GM18951 (cell line): ENCODE measurements at regions not wholly inside any gene's neighbourhood (a gene's known extent, or its start where the extent isn't known, plus 50 kb on each side); places are given as distances from the start of the nearest gene placed in this dataset.

ENCODE experiments used
- POLR2A ChIP-seq: IDR thresholded peaks from 4 replicates; pipeline ENCODE4 v1.6.1; 2011; ENCODE audit warnings: mild to moderate bottlenecking; ENCODE audit not compliant: insufficient read length, insufficient read depth; ENCODE audit errors: extremely low read depth
- in situ Hi-C: fragments of 300-500 bp; cut with MboI; formaldehyde crosslinking; loops from one replicate; pipeline ENCODE4 v1.12.0; 2022; ENCODE audit warnings: low sequenced_read_pairs, mixed read lengths, inconsistent platforms; ENCODE audit not compliant: unreplicated experiment

GRCh38 chr2:80822999-80823398 is 518.4 kb upstream of the LRRTM1 start:
- no peak for TF ChIP-seq POLR2A
- in situ Hi-C loops, result no loop called here

DNA sequence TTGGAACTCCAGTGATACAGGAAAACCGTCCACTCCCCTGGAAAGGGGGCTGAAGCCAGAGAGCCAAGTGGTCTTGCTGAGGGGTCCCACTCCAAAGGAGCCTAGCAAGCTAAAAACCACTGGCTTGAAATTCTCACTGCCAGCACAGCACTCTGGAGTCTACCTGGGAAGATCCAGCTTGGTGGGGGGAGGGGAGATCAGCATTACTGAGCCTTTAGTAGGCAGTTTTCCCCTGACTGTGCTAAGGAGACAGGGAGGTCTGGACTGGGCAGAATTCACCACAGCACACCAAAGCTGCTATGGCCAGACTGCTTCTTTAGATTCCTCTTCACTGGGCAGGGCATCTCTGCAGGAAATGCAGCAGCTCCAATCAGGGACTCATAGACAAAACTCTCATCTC is 510.7 kb upstream of the LRRTM1 start:
- TF ChIP-seq POLR2A, result no peak
- in situ Hi-C loops, result no loop called here

DNA sequence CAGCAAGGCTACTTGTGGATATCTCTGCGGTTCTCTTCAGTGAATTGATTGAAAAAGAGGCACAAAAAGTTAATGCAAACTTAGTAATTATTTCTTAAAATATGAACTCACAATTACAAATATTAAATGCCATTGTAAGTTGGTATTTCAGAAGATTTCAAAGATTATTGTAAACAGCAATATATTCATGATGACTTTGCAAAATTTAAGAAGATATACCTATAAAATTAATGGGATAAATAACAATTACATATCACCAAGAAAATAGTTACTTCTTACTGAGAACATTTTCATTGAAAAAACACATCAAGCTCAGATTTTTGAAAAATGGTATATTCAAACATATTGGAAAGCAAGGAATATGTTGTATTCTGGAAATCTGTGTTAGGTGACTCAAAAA is 482.0 kb upstream of the LRRTM1 start:
- TF ChIP-seq POLR2A, result no peak
- in situ Hi-C loops, result no loop called here

DNA sequence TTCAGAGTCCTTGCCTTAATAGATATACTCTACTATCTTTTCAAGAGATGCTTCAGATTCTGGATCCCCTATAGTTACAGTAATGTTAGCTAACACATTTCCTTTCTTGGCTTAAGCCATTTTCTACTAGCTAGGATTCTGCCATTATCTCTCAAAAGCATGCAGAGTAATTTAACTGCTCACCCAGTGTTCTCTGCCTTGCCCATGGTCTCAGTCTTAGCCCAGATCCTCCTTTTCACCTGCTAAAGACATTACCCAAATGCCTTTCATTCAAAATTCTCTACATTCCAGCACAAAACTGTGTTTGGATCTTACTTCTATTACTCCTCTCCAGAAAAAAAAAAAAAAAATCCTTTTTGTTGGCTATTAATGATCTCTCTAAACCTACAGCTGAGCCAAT is 474.2 kb upstream of the LRRTM1 start:
- in situ Hi-C loops, result no loop called here
- TF ChIP-seq POLR2A, result no peak

DNA sequence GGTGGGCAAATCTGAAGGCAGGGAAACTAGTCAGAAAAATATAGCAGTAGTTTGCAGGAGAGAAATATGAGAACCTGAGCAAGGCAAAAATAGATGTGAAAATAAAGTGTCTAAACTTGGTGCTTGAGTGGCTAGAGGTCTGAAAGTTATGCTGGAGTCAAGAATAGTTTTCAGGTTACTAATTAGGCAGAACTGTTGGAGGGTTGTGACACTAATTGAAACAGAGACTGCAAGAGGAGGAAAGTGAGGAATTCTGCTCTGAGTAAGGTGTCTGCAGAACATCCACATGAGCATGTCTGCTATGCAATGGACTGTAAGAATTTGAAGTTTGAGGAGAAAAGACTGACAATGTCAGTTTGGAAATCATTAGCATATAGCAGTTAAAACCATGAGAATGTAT is 444.0 kb upstream of the LRRTM1 start:
- in situ Hi-C loops, result no loop called here

DNA sequence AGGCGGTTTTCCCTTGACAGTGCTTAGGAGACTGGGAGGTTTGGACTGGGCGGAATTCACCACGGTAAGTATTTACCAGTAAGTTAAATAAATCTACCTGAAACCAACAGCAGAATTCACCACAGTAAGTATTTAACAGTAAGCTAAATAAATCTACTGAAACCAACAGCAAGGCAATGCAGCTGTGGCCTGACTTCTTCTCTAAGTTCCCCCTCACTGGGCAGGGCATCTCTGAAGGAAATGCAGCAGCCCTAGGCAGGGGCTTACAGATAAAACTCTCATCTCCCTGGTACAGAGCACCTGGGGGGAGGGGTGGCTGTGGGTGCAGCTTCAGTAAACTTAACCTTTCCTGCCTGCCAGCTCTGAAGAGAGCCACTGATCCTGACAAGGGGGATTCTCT is 432.5 kb upstream of the LRRTM1 start:
- in situ Hi-C loops, result no loop called here

More for the DNA sequence above, 444.0 kb upstream of the LRRTM1 start:
- TF ChIP-seq POLR2A, result no peak

GRCh38 chr2:80725001-80725400 is 420.4 kb upstream of the LRRTM1 start:
- no peak for TF ChIP-seq POLR2A
- in situ Hi-C loops, result no loop called here

More for the DNA sequence above, 432.5 kb upstream of the LRRTM1 start:
- TF ChIP-seq POLR2A, result no peak

DNA sequence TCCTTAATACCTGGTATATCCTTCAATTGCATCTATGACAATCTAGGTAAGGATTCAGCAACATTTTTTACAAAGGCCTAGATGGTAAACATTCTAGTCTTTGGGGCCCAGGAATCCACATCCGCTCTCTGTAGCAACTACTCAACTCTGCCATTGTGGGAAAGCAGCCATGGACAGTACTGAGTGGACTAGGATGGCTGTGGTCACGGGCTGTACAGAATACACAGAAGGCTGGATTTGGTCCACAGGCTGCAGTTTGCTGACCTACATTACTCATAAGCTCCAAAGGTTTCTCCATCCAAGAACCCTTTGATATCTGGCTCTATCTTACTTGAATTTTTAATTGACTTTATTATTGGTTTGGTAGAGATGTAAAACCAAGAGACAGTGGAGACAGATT is 418.3 kb upstream of the LRRTM1 start:
- no peak for TF ChIP-seq POLR2A
- in situ Hi-C loops, result no loop called here

- in situ Hi-C loops, result no loop called here
These were observed 415.1 kb upstream of the LRRTM1 start for GRCh38 chr2:80719607-80720006.

DNA sequence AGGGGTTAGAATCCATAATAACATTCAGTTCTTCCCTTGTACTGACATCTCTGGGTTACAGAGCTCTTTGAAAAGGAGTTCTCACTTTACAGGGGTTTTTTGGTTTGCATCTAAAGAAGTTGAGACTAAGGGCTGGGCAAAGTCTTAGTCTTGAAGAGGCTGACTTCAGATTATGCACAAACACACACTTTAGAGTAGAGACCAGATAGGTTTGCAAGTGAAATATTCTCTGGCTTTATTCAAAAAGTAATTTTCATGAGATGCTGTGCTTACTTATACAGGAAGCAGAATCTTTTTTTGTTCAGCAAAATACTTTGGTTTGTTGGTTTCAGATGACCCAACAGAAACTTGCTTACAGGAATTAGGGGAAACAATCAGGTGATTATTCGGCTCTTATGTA is 410.9 kb upstream of the LRRTM1 start:
- in situ Hi-C loops, result no loop called here
- TF ChIP-seq POLR2A, result no peak

More at GRCh38 chr2:80719607-80720006, 415.1 kb upstream of the LRRTM1 start:
- no peak for TF ChIP-seq POLR2A

DNA sequence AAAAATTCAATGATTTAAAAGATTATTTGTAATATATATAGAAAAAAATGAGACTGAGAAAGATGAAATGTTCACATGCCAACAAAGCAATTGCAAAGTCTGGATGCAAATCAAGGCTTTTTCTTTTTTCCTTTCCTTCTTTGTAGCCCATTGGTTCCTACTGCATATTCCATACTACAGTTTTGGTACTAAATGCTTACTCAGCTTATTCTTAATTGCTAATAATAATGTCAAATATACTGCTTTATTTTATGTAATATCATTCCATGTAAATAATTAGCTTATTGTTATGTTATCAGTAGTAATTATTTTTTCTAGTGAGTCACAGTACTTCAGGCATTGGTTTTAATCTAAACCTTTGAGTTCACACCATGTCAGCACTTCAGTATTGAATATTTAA is 407.4 kb upstream of the LRRTM1 start:
- in situ Hi-C loops, result no loop called here
- no peak for TF ChIP-seq POLR2A

- TF ChIP-seq POLR2A, result no peak
- in situ Hi-C loops, result no loop called here
These were observed 402.4 kb upstream of the LRRTM1 start for GRCh38 chr2:80706951-80707350.

DNA sequence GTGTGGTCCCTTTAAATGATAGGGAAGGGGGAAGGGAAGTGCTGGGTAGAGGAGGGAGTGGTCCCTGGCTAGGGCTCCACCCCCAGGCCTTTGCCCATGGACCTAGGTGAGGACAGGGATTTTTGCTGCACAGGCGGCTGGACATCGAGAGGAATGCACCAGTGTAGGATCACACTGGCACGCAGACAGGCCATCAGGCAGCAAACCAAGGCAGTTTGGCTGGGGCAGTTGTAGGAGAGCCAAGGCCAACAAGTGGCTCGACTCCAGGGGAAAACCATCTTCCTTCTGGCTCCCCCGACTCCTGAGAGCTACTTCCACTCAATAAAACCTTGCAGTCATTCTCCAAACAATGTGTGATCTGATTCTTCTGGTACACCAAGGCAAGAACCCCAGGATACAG is 402.0 kb upstream of the LRRTM1 start:
- in situ Hi-C loops, result no loop called here
- TF ChIP-seq POLR2A, result no peak

DNA sequence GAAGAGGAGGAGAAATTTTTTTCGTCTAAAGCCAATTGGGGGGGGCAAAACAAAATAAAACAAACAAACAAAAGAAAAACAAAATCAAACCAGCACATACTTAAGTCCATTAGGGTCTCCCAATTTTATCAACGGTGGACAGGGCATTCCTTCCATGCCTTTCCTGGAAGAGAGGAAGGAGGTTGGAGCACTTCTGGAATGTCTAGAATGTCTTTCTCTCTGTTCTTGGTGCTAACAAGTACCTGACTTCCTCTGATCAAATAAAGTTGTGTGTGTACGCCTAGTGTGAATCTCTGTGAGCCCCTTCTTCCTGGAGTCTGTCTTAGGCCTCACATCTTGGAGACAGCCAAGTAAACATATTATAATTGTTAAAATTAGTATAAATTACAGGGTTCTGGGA is 399.0 kb upstream of the LRRTM1 start:
- TF ChIP-seq POLR2A, result no peak
- in situ Hi-C loops, result no loop called here

- in situ Hi-C loops, result no loop called here
- TF ChIP-seq POLR2A, result no peak
These were observed 396.4 kb upstream of the LRRTM1 start for GRCh38 chr2:80700961-80701360.
